ENCODE measurements at regions not wholly inside any gene's neighbourhood (a gene's known extent, or its start where the extent isn't known, plus 50 kb on each side); places are given as distances from the start of the nearest gene placed in this dataset.

- no peak for DNase-seq (ENCODE audit: low read depth in 4 of 4, low spot score in 3 of 4)
Observed at GRCh38 chr2:9087121-9087681, 83.7 kb upstream of the MBOAT2 start.

DNA sequence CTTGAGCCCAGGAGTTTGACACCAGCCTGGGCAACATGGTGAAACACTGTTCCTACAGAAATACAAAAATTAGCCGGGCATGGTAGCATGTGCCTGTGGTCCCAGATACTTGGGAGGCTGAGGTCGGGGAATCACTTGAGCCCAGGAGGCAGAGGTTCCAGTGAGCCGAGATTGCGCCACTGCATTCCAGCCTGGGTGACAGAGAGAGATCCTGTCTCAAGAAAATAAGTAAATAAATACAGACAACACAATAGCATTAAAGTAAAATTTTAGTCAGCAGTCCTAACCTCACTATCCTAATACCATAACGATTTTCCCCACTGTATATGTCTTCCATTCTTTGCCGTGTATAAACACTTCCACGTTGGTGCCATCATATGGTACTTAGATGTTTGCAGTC is 83.0 kb upstream of the MBOAT2 start:
- DNase-seq (ENCODE audit: low read depth in 4 of 4, low spot score in 3 of 4): no peak

GRCh38 chr2:9085353-9085752 is 81.9 kb upstream of the MBOAT2 start:
- no peak for DNase-seq (ENCODE audit: low read depth in 4 of 4, low spot score in 3 of 4)

DNA sequence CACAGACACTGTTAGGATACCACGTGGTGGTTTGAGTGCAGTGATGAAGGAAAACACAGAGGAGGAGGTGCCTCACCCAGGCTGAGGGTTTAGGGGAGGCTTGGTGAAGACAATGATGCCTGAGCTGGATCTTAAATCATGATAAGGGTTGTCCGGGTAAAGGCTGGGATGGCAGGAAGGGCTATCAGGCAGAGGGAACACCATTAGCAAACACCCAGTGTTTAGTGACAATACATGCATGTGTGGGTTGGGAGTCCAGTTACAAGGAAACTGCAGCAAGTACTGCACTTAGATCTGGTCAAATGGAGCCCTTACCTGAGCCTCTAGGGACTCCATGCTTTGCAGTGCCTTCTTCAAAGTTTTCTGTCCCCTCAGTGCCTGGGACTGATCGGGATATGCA is 79.8 kb upstream of the MBOAT2 start:
- DNase-seq (ENCODE audit: low read depth in 4 of 4, low spot score in 3 of 4): no peak

GRCh38 chr2:9082158-9082557 is 78.7 kb upstream of the MBOAT2 start:
- no peak for DNase-seq (ENCODE audit: low read depth in 4 of 4, low spot score in 3 of 4)

GRCh38 chr2:9081750-9082149 is 78.3 kb upstream of the MBOAT2 start:
- no peak for DNase-seq (ENCODE audit: low read depth in 4 of 4, low spot score in 3 of 4)

DNA sequence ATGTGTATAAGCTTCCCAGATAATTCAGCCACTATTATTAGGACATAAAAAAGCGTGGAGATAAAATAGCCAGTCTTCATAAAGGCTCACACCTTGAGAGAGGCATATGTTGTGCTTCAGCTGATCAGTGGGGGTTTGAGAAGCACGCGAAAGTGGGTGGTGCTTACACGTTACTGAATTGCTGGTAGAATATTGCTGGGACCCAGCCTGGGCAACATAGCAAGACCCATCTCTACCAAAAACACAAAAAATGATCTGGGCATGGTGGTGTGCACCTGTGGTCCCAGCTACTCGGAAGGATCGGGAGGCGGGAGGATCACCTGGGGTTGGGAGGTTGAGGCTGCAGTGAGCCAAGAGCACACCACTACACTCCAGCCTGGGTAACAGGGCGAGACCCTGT is 74.9 kb upstream of the MBOAT2 start:
- no peak for DNase-seq (ENCODE audit: low read depth in 4 of 4, low spot score in 3 of 4)

DNA sequence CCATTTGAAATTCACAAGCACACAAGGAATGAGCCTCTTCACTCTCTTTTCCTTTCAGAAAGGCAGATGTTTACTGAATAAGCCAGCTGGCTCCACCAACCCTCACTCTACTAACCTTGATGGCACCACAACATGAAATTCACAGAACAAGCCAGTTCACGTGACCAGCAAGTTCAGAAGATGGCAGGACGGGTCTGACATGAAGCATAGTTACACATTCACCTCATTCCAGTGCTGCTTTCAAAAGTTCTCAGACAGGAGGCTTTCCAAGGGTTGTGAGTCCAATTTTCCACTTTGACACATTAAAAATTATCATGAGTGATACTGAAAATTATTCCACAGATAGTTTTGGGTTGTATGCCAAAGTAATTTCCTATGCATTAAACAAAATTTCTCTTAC is 74.2 kb upstream of the MBOAT2 start:
- DNase-seq (ENCODE audit: low read depth in 4 of 4, low spot score in 3 of 4): no peak

- DNase-seq (ENCODE audit: low read depth in 4 of 4, low spot score in 3 of 4): no peak
Observed at GRCh38 chr2:9076755-9077154, 73.3 kb upstream of the MBOAT2 start.

- no peak for DNase-seq (ENCODE audit: low read depth in 4 of 4, low spot score in 3 of 4)
Observed at GRCh38 chr2:9076210-9076609, 72.7 kb upstream of the MBOAT2 start.

DNA sequence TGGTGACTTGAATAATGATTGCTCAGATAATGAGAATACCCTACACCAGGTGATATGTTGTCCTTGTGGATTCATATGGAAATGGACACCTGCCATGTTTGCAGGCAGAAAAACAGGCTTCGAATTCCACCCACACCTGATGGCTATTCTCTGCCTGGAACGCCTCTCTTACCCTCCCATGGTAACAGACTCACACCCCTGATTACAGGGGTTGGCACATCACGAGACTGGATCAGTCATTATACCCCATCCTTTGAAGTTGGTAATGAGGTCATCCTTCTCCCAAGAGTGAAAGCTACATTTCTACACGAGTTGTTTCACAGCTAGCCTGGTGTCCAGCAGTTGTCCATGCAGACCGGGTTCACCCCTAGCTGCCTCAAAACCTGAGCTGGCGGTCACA is 71.4 kb upstream of the MBOAT2 start:
- DNase-seq (ENCODE audit: low read depth in 4 of 4, low spot score in 3 of 4): no peak

DNA sequence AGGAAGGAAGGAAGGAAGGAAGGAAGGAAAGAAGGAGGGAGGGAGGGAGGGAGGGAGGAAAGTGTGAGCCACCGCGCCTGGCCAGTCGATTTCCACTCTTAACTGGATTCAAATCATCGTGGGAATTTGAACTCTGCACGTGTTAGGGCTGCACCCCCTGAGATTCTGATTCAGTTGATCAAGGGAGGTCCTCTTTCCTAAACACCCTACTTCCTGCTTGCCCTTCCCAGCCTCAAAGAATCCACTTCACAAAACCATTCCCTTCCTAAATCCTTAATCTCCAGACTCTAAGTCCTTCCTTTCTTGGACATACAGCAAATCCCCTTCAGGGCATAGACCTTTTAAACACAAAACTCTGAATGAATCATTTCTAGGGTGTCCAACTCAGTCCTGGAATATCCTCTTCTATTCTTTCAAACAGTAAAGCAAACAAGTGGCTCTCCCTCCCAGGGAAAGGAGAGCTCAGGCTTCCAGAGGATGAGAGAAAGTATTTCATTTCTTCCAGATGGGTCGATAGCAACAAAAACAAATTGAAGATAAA is 68.2 kb upstream of the MBOAT2 start:
- no peak for DNase-seq (ENCODE audit: low read depth in 4 of 4, low spot score in 3 of 4)

DNA sequence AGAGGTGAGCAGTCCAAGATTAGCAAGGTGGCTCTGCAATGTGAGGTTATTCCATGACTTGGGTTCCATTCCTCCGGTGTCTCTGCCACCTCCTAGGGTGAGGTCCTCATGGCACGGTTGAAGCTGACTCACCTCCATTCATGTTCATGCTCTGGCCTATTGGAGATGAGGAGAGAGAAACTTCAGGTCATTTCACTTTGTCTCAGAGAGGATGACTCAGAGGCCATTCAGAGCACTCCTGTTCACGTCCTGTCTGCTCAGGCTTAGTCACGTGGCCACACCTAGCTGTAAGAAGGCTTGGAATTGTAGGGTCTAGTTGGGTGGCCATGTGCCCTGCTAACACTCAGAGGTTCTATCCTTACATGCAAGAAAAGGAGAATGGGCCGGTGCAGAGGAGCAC is 67.5 kb upstream of the MBOAT2 start:
- DNase-seq (ENCODE audit: low read depth in 4 of 4, low spot score in 3 of 4): no peak

DNA sequence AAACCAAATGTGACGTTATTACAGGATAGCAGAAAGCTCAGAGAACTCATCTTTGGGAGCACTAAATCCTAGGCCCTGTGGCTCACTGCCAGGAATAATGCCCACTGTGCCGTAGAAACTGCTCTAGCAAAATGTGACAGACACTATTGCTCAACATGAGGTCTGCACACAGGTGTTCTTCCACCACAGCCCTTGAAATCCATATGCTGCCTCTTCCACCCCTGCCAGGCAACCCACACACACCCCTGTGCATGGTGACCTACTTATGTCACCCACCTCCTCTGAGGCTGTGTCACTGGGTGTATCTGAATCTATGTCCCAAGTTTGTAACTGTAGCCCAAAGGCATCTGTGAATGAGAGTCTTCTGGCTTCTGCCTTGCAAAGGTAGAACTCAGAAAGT is 66.1 kb upstream of the MBOAT2 start:
- no peak for DNase-seq (ENCODE audit: low read depth in 4 of 4, low spot score in 3 of 4)

DNA sequence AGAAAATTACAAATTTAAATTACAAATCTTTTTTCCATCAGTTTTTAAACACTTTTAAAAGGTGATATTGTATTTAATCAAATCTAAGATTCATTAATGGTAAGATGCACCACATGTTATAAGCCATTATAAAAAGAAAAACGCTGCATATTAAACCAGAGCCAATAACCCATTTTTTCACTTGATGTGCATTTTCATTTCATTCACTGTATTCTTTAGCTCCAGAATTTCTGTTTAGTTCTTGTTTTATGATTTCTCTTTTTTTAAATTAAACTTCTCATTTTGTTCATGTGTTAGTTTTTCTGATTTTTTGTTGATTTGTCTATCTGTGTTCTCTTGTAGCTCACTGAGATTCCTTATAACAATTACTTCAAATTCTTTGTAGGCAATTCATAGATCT is 62.4 kb upstream of the MBOAT2 start:
- DNase-seq (ENCODE audit: low read depth in 4 of 4, low spot score in 3 of 4): no peak

- no peak for DNase-seq (ENCODE audit: low read depth in 4 of 4, low spot score in 3 of 4)
Observed at GRCh38 chr2:9063023-9063606, 59.6 kb upstream of the MBOAT2 start.

DNA sequence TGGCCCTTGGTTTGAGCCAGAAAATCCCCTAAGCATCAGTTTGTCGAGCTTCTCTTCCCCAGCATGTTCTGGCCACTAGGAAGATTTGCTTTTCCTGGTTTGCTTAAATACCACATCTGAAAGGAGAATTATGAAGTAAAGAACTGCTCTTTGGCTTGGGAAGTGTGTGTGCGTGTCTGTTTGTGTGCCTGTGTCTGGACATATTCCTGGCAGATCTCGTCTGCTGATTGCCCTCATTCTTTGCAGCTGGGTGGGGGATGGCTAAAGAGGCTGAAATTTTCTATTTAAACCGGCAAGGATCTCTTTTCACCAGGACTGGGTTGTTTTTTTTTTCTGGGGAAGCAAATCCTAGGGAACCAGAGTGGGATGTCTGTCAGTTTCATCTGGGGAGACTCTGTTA is 57.3 kb upstream of the MBOAT2 start:
- DNase-seq (ENCODE audit: low read depth in 4 of 4, low spot score in 3 of 4): no peak

- DNase-seq (ENCODE audit: low read depth in 4 of 4, low spot score in 3 of 4): no peak
Observed at GRCh38 chr2:9057939-9058761, 54.7 kb upstream of the MBOAT2 start.

DNA sequence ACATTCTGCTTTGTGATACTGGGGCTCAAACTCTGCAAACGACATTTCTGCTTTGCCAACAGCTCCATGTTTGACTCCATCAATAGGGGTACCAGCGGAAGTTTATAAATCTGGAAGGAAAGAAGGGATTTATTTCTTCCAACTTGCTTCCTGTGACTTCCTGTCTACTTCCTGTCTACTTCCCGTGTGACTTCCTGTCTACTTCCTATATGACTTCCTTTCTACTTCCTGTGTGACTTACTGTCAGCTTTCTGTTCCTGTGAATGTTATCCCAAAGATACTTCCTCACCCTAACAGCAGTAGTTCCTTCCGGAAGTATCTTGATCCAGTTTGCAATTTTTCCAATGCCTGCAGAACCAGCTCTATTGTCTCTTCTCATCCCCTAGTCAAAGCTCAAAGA is 52.0 kb upstream of the MBOAT2 start:
- no peak for DNase-seq (ENCODE audit: low read depth in 4 of 4, low spot score in 3 of 4)

- no peak for DNase-seq (ENCODE audit: low read depth in 4 of 4, low spot score in 3 of 4)
Observed at GRCh38 chr2:9053534-9053931, 50.0 kb upstream of the MBOAT2 start.

Data from right renal pelvis (tissue), 4 donors.